Cardiac muscle cell (in vitro differentiated cells and primary cell): ENCODE measurements at regions not wholly inside any gene's neighbourhood (a gene's known extent, or its start where the extent isn't known, plus 50 kb on each side); places are given as distances from the start of the nearest gene placed in this dataset.

Source experiments
- DNase-seq, 2 donors: peaks; one replicate each; pipeline versions ENCODE4 v3.0.0 to v3.0.0-alpha.2; 2010 to 2017; ENCODE audit warnings: low read depth in 1 of 2, low spot score in 1 of 2
- H3K27ac ChIP-seq: fragments of 200-600 bp; sonication (generic); 2 replicates; pipeline ENCODE4 v1.5.1; 2016
- H3K27me3 ChIP-seq: fragments of 200-600 bp; sonication (generic); 2 replicates; pipeline ENCODE4 v1.6.0; 2016; ENCODE audit warnings: control low read depth
- H3K36me3 ChIP-seq: fragments of 200-600 bp; sonication (generic); 2 replicates; pipeline ENCODE4 v1.5.1; 2016; ENCODE audit warnings: control low read depth
- H3K4me1 ChIP-seq: fragments of 200-600 bp; sonication (generic); 2 replicates; pipeline ENCODE4 v1.8.1; 2017; ENCODE audit warnings: low read depth, mild to moderate bottlenecking, mixed run types
- H3K4me3 ChIP-seq: fragments of 200-600 bp; sonication (generic); 2 replicates; pipeline ENCODE4 v1.5.1; 2016; ENCODE audit warnings: mild to moderate bottlenecking
- H3K9me3 ChIP-seq: fragments of 200-600 bp; sonication (generic); 2 replicates; pipeline ENCODE4 v1.5.1; 2017; ENCODE audit warnings: low read depth, mild to moderate bottlenecking, control low read depth
- CTCF ChIP-seq: IDR thresholded peaks from 2 replicates; pipeline ENCODE4 v1.5.1; 2012; ENCODE audit warnings: low read depth, mild to moderate bottlenecking, low read length

- no peak overlapping the region for H3K27ac ChIP-seq
- H3K36me3 ChIP-seq: no peaks in the 10 kb centered on the region
- DNase-seq: no peak
- H3K27me3 ChIP-seq: no peaks in the 10 kb centered on the region
- H3K9me3 ChIP-seq: no peaks in the 10 kb centered on the region
- H3K4me3 ChIP-seq: no peak overlapping the region
- no peaks in the 10 kb centered on the region for H3K4me1 ChIP-seq
- TF ChIP-seq CTCF: no peak
Measured at GRCh38 chr6:163643866-163644265, 229.3 kb downstream of the QKI start.

- H3K4me1 ChIP-seq: no peaks in the 10 kb centered on the region
- no peak overlapping the region for H3K27ac ChIP-seq
- no peak for TF ChIP-seq CTCF
- H3K4me3 ChIP-seq: no peak overlapping the region
- no peaks in the 10 kb centered on the region for H3K9me3 ChIP-seq
- H3K36me3 ChIP-seq: no peaks in the 10 kb centered on the region
- no peaks in the 10 kb centered on the region for H3K27me3 ChIP-seq
- no peak for DNase-seq
Measured at GRCh38 chr6:163641706-163642105, 227.2 kb downstream of the QKI start.

- no peak for DNase-seq
- no peaks in the 10 kb centered on the region for H3K36me3 ChIP-seq
Measured at GRCh38 chr6:163640641-163641040, 226.1 kb downstream of the QKI start.

GRCh38 chr6:163637524-163637923 lies 223.0 kb downstream of the QKI start:
- DNase-seq: no peak
- Histone ChIP-seq H3K4me3 (no peak overlapping the region), H3K27ac (no peak overlapping the region), H3K4me1 (no peaks in the 10 kb centered on the region), H3K9me3 (no peaks in the 10 kb centered on the region), H3K27me3 (no peaks in the 10 kb centered on the region), H3K36me3 (no peaks in the 10 kb centered on the region)
- TF ChIP-seq CTCF: no peak

More at GRCh38 chr6:163640641-163641040, 226.1 kb downstream of the QKI start:
- Histone ChIP-seq H3K4me1 (no peaks in the 10 kb centered on the region), H3K4me3 (no peak overlapping the region), H3K27ac (no peak overlapping the region), H3K27me3 (no peaks in the 10 kb centered on the region), H3K9me3 (no peaks in the 10 kb centered on the region)
- no peak for TF ChIP-seq CTCF

GRCh38 chr6:163635731-163636364 lies 221.3 kb downstream of the QKI start:
- DNase-seq: no peak
- Histone ChIP-seq H3K4me3 (no peak overlapping the region), H3K27me3 (no peaks in the 10 kb centered on the region), H3K27ac (no peak overlapping the region), H3K4me1 (no peaks in the 10 kb centered on the region), H3K9me3 (no peaks in the 10 kb centered on the region), H3K36me3 (no peaks in the 10 kb centered on the region)
- no peak for TF ChIP-seq CTCF
